HG02884 (cell line): ENCODE measurements at regions not wholly inside any gene's neighbourhood (a gene's known extent, or its start where the extent isn't known, plus 50 kb on each side); places are given as distances from the start of the nearest gene placed in this dataset.
"Not testable (repeated sequence)": the region's sequence is repeated elsewhere in the genome, so short reads cannot be mapped to it uniquely, and the experiment has no call there.

Experiments used
- ATAC-seq: cut with Tn5 transposase; IDR thresholded peaks from one replicate; pipeline ENCODE4 v1.9.1; 2021; ENCODE audit warnings: mild to moderate bottlenecking, moderate library complexity; ENCODE audit not compliant: unreplicated experiment

DNA sequence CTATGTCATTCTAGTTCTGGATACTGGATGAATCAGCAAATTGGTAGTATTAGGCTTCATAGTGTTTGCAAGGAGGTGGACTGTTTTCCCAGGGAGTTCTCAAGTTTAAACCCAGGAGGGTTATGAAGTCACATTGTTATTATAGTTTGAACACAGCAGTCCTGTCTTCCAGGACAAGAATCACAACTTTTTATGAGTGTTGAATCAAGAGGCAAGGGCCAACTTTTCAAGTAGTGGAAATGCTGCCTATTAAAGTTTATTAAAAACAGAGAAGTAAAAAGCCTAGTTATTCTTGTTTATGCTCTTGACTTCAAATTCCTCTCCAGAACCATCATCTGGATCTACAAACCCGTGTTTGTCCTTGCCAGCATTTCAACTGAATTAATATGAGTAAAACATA, 86.3 kb upstream of the GOT2 start:
- no peak for ATAC-seq

- no peak for ATAC-seq
These were observed 81.2 kb upstream of the GOT2 start for GRCh38 chr16:58815181-58815888.

DNA sequence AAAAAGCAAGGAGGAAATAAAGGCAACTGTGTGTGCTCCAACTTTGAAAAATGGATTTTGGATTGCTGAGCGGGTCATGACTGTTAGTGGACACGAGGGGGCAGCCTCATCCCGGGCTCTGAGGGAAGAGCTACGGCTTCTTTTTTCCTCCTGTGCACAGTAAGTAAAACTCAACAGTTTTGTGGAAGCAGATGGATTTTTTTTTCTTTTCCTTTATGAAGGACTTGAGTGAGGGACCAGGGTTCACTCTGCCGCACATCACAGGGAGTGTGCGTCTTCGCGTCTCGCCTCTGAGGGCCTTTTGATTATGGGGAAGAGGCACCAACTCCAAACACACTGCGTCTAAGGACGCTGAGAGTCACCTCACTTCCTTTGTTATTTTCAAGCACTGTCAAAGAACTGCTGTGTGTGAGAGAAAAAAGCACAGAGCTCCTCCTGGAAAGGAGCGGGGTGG, 80.3 kb upstream of the GOT2 start:
- ATAC-seq: peak; percentile 82

DNA sequence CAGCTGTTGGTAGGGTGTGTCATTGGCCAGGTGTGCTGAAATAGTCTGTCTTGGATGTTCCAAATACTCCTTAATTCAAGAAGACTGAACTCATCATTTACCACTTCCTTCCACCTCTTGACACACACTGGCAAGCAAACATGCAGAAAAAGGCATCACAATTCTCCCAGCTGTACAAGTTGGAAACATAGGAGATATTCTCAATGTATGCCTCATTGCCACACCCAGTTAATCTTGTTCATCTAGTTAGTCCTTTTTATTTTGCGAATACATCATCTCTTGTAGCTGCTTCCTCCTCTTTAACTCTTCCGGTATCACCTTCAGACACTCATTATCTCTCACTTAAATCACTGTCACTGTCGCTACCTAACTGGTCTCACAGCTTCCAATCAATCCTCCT, 75.1 kb upstream of the GOT2 start:
- no peak for ATAC-seq

DNA sequence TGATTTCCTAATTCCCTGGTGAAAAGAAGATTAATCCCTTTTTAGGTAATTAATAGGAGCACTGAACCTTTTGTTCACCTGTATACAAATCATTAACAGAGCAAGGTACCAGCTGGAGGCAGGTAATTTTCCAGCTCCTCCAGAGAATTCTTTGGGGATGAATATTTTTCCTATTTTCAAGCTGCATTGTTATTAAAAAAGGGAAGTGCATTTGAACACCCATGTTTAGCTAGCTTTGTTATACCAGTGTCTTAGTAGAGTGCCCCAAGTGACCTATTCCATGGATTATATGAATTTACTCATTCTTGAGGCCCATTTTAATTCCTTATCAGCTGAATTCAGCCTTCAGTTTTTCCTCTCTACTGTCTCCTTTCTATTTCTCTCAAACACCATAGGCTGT, 73.2 kb upstream of the GOT2 start:
- no peak for ATAC-seq

DNA sequence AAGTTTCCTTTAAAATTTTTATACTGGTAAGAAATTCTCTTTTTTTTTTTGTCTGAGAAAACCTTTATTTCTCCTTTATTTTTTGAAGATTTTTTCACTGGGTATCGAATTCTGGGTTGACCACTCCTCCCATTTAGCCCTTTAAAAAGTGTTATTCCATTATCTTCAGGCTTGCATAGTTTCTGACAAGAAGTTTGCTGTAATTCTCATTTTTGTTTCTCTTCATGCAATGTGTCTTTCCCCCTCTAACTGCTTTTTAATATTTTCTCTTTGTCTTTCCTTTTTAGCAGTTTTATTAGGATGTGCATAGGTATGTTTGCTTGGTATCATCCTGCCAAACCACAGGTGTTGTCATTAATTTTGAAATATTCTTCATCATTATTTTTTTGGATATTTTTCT, 67.7 kb upstream of the GOT2 start:
- no peak for ATAC-seq

- ATAC-seq: no peak
These were observed 63.2 kb upstream of the GOT2 start for GRCh38 chr16:58797137-58797801.

DNA sequence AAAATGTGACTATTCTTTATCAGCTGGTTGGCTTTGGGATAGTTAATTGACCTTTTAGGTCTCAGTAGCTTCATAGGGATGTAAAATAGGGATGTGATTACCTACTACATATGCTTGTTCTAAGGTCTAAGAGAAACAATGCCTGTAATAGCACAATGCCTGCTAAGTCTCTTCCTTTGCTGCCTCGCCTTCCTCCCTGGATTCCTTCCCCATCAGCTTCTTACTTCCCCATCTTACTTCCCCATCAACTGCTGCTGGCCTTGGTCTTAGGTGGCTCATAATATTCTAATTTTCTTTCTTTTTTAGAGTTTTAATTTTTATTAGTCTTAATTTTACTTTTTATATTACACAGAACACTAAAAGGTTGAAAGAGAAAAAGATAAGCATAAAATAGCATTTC, 59.2 kb upstream of the GOT2 start:
- ATAC-seq: no peak

- no peak for ATAC-seq
These were observed 58.1 kb upstream of the GOT2 start for GRCh38 chr16:58792188-58792587.

DNA sequence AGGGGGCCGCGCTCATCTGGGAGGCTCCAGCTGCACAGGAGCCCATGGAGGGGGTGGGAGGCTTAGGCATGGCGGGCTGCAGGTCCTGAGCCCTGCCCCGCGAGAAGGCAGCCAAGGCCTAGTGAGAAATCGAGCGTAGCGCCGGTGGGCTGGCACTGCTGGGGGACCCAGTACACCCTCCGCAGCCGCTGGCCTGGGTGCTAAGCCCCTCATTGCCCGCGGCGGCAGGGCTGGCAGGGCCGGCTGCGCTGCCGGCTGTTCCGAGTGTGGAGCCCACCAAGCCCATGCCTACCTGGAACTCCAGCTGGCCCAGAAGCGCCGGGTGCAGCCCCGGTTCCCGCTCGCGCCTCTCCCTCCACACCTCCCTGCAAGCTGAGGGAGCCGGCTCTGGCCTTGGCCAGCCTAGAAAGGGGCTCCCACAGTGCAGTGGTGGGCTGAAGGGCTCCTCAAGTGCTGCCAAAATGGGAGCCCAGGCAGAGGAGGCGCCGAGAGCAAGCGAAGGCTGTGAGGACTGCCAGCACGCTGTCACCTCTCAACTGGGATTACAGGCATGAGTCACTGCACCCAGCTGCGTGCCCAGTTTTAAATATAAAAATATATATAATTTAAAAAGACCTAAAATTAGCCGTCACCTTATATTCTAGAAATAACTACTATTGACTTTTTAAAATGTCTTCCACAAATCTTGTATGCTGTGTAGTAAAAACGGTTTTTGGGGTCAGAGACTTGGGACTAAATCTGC, 56.9 kb upstream of the GOT2 start:
- ATAC-seq: not testable (repeated sequence)

- no peak for ATAC-seq
These were observed 55.2 kb upstream of the GOT2 start for GRCh38 chr16:58789351-58789750.
